ENCODE measurements at regions not wholly inside any gene's neighbourhood (a gene's known extent, or its start where the extent isn't known, plus 50 kb on each side); places are given as distances from the start of the nearest gene placed in this dataset.

- TF ChIP-seq CTCF (IDR thresholded peaks at IDR 0.05) (no peak), POLR2A (IDR thresholded peaks at IDR 0.05) (no peak), POLR2AphosphoS5 (IDR thresholded peaks at IDR 0.05) (no peak)
These were observed 927.1 kb downstream of the VRK1 start for GRCh38 chr14:97724265-97724731.

Measured in prostate gland (tissue), 2 donors.